Fibroblast of gingiva (primary cell): ENCODE measurements at regions not wholly inside any gene's neighbourhood (a gene's known extent, or its start where the extent isn't known, plus 50 kb on each side); places are given as distances from the start of the nearest gene placed in this dataset.

ENCODE experiments used
- DNase-seq: peaks from one replicate; pipeline ENCODE4 v3.0.0-alpha.2; 2011; ENCODE audit warnings: low read depth

GRCh38 chr3:177812492-177812891, 615.2 kb upstream of the TBL1XR1 start:
- DNase-seq: no peak

- no peak for DNase-seq
Measured at GRCh38 chr3:177813322-177813721, 616.0 kb upstream of the TBL1XR1 start.

GRCh38 chr3:177816667-177817208, 619.5 kb upstream of the TBL1XR1 start:
- peak; percentile 86 for DNase-seq

GRCh38 chr3:177817751-177818150, 620.5 kb upstream of the TBL1XR1 start:
- no peak for DNase-seq

- DNase-seq: no peak
Measured at GRCh38 chr3:177818712-177819240, 621.5 kb upstream of the TBL1XR1 start.

- DNase-seq: peak; percentile 90
Measured at GRCh38 chr3:177820683-177821316, 623.5 kb upstream of the TBL1XR1 start.

GRCh38 chr3:177822681-177823096, 625.4 kb upstream of the TBL1XR1 start:
- no peak for DNase-seq

- DNase-seq: no peak
Measured at GRCh38 chr3:177823701-177824189, 626.5 kb upstream of the TBL1XR1 start.

GRCh38 chr3:177824190-177824786, 627.0 kb upstream of the TBL1XR1 start:
- peak; percentile 80 for DNase-seq

- DNase-seq: no peak
Measured at GRCh38 chr3:177824841-177825240, 627.6 kb upstream of the TBL1XR1 start.

- DNase-seq: no peak
Measured at GRCh38 chr3:177826253-177826652, 629.0 kb upstream of the TBL1XR1 start.

- peak; percentile 91 for DNase-seq
Measured at GRCh38 chr3:177827511-177828207, 630.4 kb upstream of the TBL1XR1 start.

- no peak for DNase-seq
Measured at GRCh38 chr3:177828208-177828565, 630.9 kb upstream of the TBL1XR1 start.

GRCh38 chr3:177830411-177830849, 633.1 kb upstream of the TBL1XR1 start:
- DNase-seq: peak; percentile 96

- DNase-seq: no peak
Measured at GRCh38 chr3:177831361-177831760, 634.1 kb upstream of the TBL1XR1 start.

- DNase-seq: peak; percentile 85
Measured at GRCh38 chr3:177832880-177833279, 635.6 kb upstream of the TBL1XR1 start.

GRCh38 chr3:177833332-177833731, 636.0 kb upstream of the TBL1XR1 start:
- DNase-seq: no peak

GRCh38 chr3:177835008-177835407, 637.7 kb upstream of the TBL1XR1 start:
- peak; percentile 86 for DNase-seq

- DNase-seq: peak; percentile 97
Measured at GRCh38 chr3:177835917-177836316, 638.6 kb upstream of the TBL1XR1 start.

GRCh38 chr3:177836671-177837070, 639.4 kb upstream of the TBL1XR1 start:
- DNase-seq: peak; percentile 93

- no peak for DNase-seq
Measured at GRCh38 chr3:177837951-177838655, 640.8 kb upstream of the TBL1XR1 start.

GRCh38 chr3:177838766-177839350, 641.6 kb upstream of the TBL1XR1 start:
- DNase-seq: no peak
